ENCODE measurements at regions not wholly inside any gene's neighbourhood (a gene's known extent, or its start where the extent isn't known, plus 50 kb on each side); places are given as distances from the start of the nearest gene placed in this dataset.

- peak; percentile 67; the same call in 1 of the 2 replicates for TF ChIP-seq ZNF576 (CRISPR knock-in tag; IDR thresholded peaks at IDR 0.05)
- peak; percentile 74 for TF ChIP-seq ZNF792 (CRISPR knock-in tag; IDR thresholded peaks at IDR 0.05)
- TF ChIP-seq SPEN (CRISPR knock-in tag; IDR thresholded peaks at IDR 0.05; ENCODE audit: low read depth), result peak; percentile 74; the same call in 1 of the 2 replicates
- TF ChIP-seq ZNF772 (CRISPR knock-in tag; IDR thresholded peaks at IDR 0.05), result peak; percentile 95; the same call in 1 of the 2 replicates
- peak; percentile 100 for TF ChIP-seq ZBTB7B (CRISPR knock-in tag; IDR thresholded peaks at IDR 0.05)
- peak; percentile 61; the same call in 1 of the 2 replicates for TF ChIP-seq ZNF878 (CRISPR knock-in tag; IDR thresholded peaks at IDR 0.05)
- TF ChIP-seq EHMT2 (IDR thresholded peaks at IDR 0.05; ENCODE audit: borderline replicate concordance, low read depth, low read length), result peak; percentile 77; the same call in 1 of the 2 replicates
- TF ChIP-seq JDP2 (CRISPR knock-in tag; IDR thresholded peaks at IDR 0.05; ENCODE audit: borderline replicate concordance), result no peak
- TF ChIP-seq ZNF530 (CRISPR knock-in tag; IDR thresholded peaks at IDR 0.05; ENCODE audit: low read depth), result no peak
- 0 out of 2 replicates have a peak, but pooled peaks have one; percentile 78 for TF ChIP-seq ZNF251 (CRISPR knock-in tag; IDR thresholded peaks at IDR 0.05)
- TF ChIP-seq ZNF362 (CRISPR knock-in tag; IDR thresholded peaks at IDR 0.05; ENCODE audit: borderline replicate concordance), result peak; percentile 59; the same call in 1 of the 2 replicates
- TF ChIP-seq SSRP1 (CRISPR knock-in tag; IDR thresholded peaks at IDR 0.05), result peak; percentile 16; the same call in 1 of the 2 replicates
- TF ChIP-seq PCBP2 (optimal IDR thresholded peaks at IDR 0.05; ENCODE audit: low read depth, low read length, poor library complexity, severe bottlenecking), result no peak
- peak; percentile 25 for TF ChIP-seq RBM39 (IDR thresholded peaks at IDR 0.05; ENCODE audit: low read depth, low read length, poor library complexity, severe bottlenecking)
- TF ChIP-seq ZNF749 (CRISPR knock-in tag; IDR thresholded peaks at IDR 0.05; ENCODE audit: borderline replicate concordance), result peak; percentile 80; the same call in 1 of the 2 replicates
- TF ChIP-seq ZNF850 (CRISPR knock-in tag; conservative IDR thresholded peaks at IDR 0.05), result no peak
- peak; percentile 20; the same call in 1 of the 2 replicates for TF ChIP-seq RARG (CRISPR knock-in tag; IDR thresholded peaks at IDR 0.05; ENCODE audit: low read depth)
- TF ChIP-seq HBP1 (CRISPR knock-in tag; IDR thresholded peaks at IDR 0.05; ENCODE audit: low read depth), result no peak
- peak; percentile 70 for TF ChIP-seq MTERF4 (CRISPR knock-in tag; IDR thresholded peaks at IDR 0.05)
- 0 out of 2 replicates have a peak, but pooled peaks have one; percentile 16 for TF ChIP-seq ZNF775 (CRISPR knock-in tag; IDR thresholded peaks at IDR 0.05; ENCODE audit: borderline replicate concordance)
- 0 out of 2 replicates have a peak, but pooled peaks have one; percentile 16 for TF ChIP-seq KDM1A (CRISPR knock-in tag; IDR thresholded peaks at IDR 0.05)
- peak; percentile 69; the same call in 1 of the 2 replicates for TF ChIP-seq FOXC1 (CRISPR knock-in tag; IDR thresholded peaks at IDR 0.05; ENCODE audit: borderline replicate concordance)
- no peak; the same call in 1 of the 2 replicates for TF ChIP-seq KLF13 (CRISPR knock-in tag; IDR thresholded peaks at IDR 0.05)
- TF ChIP-seq RCOR2 (CRISPR knock-in tag; IDR thresholded peaks at IDR 0.05), result 0 out of 2 replicates have a peak, but pooled peaks have one; percentile 18
- TF ChIP-seq HDAC6 (IDR thresholded peaks at IDR 0.05; ENCODE audit: low read depth, low read length), result no peak
- no peak for TF ChIP-seq PRPF4 (IDR thresholded peaks at IDR 0.05; ENCODE audit: low read depth, low read length, poor library complexity, severe bottlenecking)
- TF ChIP-seq MXI1 (IDR thresholded peaks at IDR 0.05; ENCODE audit: borderline replicate concordance, low read depth, low read length), result 0 out of 3 replicates have a peak, but pooled peaks have one; percentile 29
These were observed 142.8 kb downstream of the VEGFA start (continued) for GRCh38 chr6:43912598-43913371.
